HG03097 (cell line): ENCODE measurements at regions not wholly inside any gene's neighbourhood (a gene's known extent, or its start where the extent isn't known, plus 50 kb on each side); places are given as distances from the start of the nearest gene placed in this dataset.
A peak's percentile ranks its signal among the peaks of the same experiment; 100 is the strongest.

Experiments used
- ATAC-seq: cut with Tn5 transposase; IDR thresholded peaks from one replicate; pipeline ENCODE4 v1.9.1; 2021; ENCODE audit not compliant: unreplicated experiment, low FRiP score

DNA sequence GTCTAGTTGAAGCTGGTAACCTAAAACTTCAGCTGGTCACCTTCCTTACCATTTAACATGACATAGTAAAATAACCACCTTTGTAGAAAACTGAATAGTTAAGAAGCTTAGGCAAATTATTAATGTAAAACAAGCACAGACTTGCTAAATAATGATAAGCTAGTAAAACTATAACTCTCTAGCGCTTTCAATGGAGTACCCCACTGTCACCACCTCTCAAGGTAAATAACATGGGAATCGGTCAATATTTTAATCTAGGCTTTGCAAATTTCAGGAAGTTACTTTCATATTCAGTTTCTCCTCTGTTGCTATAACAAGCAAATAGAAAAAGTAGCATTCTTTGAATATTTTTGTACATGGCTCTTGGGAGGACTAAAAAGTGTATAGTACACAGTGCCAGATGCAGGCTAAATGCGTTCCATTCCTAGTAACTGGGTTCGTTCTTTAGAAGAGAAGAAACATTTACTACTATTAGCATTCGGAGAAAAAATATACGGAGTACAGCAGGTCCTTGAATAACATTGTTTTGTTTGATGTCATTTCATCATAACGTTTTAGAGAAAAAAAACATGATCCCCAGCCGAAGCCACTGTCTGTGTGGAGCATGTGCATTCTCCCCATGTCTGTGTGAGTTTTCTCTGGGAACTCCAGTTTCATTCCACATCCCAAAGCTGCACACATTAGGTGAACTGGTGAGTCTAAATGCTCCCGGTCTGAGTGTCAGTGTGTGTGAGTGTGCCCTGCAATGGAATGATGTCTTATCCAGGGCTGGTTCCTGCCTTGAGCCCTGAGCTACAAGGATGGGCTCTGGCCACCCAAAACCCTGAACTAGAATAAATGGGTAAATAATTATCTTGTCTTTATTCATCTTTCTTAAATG lies 52.5 kb downstream of the EPRS1 start:
- ATAC-seq = no peak

DNA sequence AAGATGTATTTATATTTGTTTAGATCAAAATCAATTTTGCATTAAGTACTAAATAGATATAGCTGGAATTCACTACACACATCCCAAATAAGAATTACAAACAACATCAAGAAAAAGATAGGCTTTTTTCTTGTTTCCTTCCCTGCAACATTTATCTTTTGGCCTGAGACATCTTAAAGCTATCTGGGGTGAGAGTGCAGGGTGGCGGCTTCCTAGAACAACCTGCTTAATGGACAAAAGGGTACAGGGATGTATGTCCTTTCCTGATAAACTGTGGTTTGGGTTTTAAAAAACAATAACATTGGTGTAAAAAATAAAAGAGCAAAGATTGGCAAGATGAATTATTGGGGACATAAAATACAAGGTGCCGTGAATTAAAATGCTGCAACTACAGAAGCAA lies 54.4 kb downstream of the EPRS1 start:
- ATAC-seq = no peak

DNA sequence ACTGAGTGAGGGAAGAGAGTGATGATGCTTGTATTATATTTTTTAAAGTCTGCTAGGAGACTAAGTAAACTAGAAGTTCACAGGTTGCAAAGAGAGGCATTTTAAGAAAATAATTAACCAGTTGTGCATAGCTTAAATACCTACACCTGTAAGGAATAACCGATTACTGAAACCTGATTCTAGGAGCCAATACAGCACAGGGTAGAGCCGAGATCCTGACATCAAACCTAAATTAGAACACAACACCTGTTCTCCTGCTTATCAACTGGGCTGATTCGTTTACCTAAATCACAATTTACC lies 54.8 kb downstream of the EPRS1 start:
- no peak for ATAC-seq

DNA sequence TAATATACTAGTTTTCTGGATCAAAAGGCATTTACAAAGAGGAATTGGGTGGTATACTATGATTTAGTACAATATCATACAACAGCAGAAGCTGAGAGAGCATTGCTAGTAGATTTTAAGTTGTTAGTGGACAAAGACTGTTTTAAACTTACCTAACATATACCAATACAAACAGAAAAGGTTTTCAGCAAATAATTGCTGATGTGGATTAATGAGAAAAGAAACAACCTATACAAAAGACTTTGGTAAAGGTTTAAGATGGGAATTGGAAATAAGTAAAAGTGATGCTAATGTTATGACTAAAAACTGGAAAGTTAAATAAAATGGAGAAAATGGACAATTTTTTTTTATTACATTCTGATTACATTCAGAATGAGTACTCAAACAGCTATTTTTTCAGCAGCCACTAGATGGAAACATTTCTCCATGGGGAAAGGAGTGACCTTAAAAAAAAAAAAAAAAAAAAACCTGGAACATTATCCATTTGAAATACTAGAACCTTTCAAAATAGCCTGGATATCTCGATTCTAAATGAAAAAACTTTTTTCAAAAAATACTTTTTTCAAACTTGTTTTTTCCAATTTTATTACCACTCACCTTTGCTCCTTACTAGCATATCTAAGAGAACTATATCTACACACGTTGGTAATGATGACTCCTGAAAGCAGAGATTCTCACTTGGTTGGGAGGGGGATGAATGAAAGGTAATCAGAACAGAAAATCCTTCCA lies 55.4 kb downstream of the EPRS1 start:
- no peak for ATAC-seq

DNA sequence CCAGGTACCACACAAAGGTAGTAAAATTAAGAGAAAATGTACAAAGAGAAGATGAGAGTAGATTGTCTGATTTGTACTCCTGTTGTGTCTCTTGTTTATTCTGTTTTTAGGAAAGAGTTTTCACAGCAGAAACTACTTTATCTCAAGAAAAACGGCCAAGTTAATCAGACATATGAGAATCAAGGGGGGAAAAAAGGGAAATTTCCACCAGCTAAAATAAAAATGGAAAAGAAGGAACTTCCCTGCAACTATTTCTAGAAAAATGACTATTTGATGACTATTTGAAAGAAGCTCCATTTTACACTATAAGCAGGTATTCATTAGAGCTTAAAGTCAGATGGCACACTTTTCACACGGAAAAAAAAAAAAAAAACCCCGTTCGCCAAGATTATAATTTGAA lies 56.5 kb downstream of the EPRS1 start:
- no peak for ATAC-seq

DNA sequence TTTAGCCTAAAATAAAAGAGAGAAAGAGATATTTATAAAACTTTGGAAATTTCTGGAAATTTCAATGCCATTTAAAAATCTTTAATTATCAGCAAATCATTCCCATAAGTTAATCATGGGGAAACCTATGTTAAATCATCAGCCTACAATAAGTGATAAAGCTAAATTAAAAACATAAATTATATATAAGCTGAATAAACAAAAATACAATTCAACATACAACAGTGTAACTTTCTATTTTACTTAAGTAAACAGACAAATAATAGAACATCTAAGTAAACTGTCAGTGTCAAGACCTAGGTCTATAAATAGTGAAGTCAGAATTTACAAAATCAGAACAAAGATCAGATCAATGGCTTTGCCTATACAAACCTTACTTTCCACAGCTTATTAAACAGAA lies 57.5 kb downstream of the EPRS1 start:
- no peak for ATAC-seq

DNA sequence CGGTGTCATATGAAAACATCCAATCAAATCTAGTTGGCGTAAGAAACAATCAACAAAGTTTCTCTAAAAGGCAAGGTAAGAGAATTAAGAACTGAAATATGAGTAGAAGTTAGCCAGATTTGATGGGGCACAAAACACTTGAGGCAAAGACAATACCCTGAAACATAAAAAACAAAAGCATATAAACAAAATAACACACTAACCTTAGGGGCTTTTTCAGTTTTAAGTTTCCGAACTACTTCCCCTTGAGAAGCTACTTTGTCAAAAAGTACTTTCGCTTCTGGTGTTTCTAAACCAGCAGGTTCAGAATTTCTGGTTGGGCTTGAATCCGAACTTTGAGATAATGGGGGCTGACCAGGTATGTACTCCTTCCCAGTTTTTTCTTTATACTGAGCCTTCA lies 57.9 kb downstream of the EPRS1 start:
- ATAC-seq = peak; percentile 61

DNA sequence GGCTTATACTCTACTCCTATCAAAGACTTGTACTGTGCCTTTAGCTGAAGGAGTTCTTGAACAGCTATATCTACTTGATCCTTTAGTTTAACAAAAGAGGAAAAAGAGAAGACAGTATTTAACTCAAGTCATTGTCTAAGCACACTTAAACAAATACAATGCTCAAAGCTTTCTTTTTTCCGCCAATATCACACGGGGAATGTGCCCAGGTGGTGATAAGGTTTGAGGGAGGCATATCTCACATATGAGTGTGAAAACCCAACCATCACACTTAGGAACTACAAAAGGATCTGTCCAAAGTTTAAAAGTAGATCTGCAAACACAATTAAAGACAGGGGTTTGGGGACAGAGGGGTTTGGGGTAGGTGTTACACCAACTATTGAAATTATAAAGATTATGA lies 59.0 kb upstream of the SLC30A10 start:
- no peak for ATAC-seq

DNA sequence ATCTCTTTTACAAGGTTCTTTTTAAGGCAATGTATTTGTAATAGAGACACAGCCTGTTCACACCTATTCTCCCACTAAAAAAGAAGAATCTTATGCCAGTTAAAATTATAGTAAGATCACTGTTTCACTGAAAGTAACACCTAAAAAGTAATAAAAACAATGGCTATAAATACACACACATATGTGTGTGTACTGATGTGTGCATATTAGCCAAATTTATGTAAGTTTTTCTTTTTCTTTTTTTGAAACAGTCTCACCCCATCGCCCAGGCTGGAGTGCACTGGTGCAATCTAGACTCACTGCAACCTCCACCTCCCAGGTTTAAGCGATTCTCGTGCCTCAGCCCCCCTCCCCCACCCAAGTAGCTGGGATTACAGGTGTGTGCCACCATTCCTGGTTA lies 56.8 kb upstream of the SLC30A10 start:
- no peak for ATAC-seq
